ENCODE measurements at regions not wholly inside any gene's neighbourhood (a gene's known extent, or its start where the extent isn't known, plus 50 kb on each side); places are given as distances from the start of the nearest gene placed in this dataset.

- intact Hi-C loops (cut with micrococcal nuclease) = no loop called here
- H3K4me3 Mint-ChIP-seq = no peak overlapping the region
- H3K27ac Mint-ChIP-seq = no peak overlapping the region
- ChIA-PET POLR2A (no interaction called here), CTCF (no interaction called here)
- no peaks in the 10 kb centered on the region for H3K27me3 Mint-ChIP-seq
- no peaks in the 10 kb centered on the region for H3K9me3 Mint-ChIP-seq
- H3K36me3 Mint-ChIP-seq = no peaks in the 10 kb centered on the region
- no peaks in the 10 kb centered on the region for H3K4me1 Mint-ChIP-seq (ENCODE audit: low read depth)
- DNase-seq = no peak
Observed at GRCh38 chr5:101424530-101425175, 521.6 kb upstream of the ST8SIA4 start.

- Mint-ChIP-seq H3K36me3 (no peaks in the 10 kb centered on the region), H3K4me1 (ENCODE audit: low read depth) (no peaks in the 10 kb centered on the region), H3K27ac (no peak overlapping the region), H3K27me3 (no peaks in the 10 kb centered on the region), H3K9me3 (no peaks in the 10 kb centered on the region), H3K4me3 (no peak overlapping the region)
- intact Hi-C loops (cut with micrococcal nuclease) = no loop called here
- CTCF ChIA-PET = no interaction called here
- no peak for DNase-seq
- POLR2A ChIA-PET = no interaction called here
Observed at GRCh38 chr5:101418713-101419118, 515.6 kb upstream of the ST8SIA4 start.

DNA sequence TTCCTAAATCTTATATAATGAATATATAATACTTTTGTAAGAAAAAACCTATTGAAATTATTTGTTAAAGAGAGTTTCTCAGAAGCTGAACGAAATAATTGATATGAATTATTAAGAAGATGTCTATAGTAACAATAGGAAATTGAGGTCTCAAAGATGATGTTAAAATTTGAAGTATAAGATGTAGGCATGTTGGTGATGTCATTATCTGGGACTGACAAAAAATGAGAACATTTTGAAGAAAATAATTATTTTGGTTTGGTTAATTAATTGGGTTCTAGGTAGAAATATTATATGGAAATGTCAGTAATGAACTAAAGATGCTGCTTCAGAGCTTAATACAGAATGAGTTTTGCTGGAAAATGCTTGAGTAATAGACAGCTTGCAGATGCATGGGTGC, 501.4 kb upstream of the ST8SIA4 start:
- no peaks in the 10 kb centered on the region for H3K36me3 Mint-ChIP-seq
- intact Hi-C loops (cut with micrococcal nuclease) = no loop called here
- H3K27me3 Mint-ChIP-seq = no peaks in the 10 kb centered on the region

DNA sequence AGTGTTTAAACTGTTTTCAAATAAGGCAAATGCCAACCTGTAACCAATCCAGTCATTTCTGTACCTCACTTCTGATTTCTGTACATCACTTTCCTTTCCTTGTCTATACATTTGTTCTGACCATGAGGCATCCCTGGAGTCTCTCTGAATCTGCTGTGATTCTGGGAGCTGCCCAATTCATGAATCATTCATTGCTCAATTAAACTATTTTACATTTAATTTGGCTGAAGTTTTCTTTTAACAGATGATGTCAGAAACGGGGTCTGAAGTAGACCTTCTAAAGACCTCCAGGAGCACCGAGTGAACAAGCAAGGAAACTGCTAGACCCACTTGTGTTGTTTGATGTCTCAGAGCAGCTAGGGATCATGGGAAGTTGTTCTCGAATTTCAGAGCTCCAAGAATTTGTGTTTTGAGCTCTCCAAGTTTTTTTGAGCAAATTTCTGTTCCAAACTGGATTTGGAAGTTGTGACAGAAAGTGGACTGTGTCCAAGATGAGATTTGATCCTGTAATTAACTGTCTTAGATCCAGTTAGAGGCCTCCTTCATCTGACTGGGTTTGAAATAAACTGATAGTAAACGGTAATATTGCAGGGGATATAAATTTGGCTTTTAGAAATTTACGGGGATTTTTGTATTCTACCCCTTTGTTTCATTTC, 490.8 kb upstream of the ST8SIA4 start:
- H3K4me3 Mint-ChIP-seq = no peak overlapping the region
- intact Hi-C loops (cut with micrococcal nuclease) = loop anchor here (5.0 kb wide), 1 partner anchor 962 kb away; no protein-coding TSS in a partner anchor
- CTCF ChIA-PET = interaction anchor here (1.0 kb wide), 1 partner anchor 963 kb away, joined by 3 read pairs; no protein-coding TSS in a partner anchor
- H3K36me3 Mint-ChIP-seq = no peaks in the 10 kb centered on the region
- DNase-seq = no peak
- no peaks in the 10 kb centered on the region for H3K27me3 Mint-ChIP-seq
- H3K4me1 Mint-ChIP-seq (ENCODE audit: low read depth) = no peaks in the 10 kb centered on the region
- POLR2A ChIA-PET = no interaction called here
- no peak overlapping the region for H3K27ac Mint-ChIP-seq
- no peaks in the 10 kb centered on the region for H3K9me3 Mint-ChIP-seq

More for the DNA sequence above, 501.4 kb upstream of the ST8SIA4 start:
- no peak for DNase-seq
- Mint-ChIP-seq H3K4me1 (ENCODE audit: low read depth) (no peaks in the 10 kb centered on the region), H3K27ac (no peak overlapping the region), H3K9me3 (no peaks in the 10 kb centered on the region), H3K4me3 (no peak overlapping the region)
- CTCF ChIA-PET = no interaction called here
- POLR2A ChIA-PET = no interaction called here

DNA sequence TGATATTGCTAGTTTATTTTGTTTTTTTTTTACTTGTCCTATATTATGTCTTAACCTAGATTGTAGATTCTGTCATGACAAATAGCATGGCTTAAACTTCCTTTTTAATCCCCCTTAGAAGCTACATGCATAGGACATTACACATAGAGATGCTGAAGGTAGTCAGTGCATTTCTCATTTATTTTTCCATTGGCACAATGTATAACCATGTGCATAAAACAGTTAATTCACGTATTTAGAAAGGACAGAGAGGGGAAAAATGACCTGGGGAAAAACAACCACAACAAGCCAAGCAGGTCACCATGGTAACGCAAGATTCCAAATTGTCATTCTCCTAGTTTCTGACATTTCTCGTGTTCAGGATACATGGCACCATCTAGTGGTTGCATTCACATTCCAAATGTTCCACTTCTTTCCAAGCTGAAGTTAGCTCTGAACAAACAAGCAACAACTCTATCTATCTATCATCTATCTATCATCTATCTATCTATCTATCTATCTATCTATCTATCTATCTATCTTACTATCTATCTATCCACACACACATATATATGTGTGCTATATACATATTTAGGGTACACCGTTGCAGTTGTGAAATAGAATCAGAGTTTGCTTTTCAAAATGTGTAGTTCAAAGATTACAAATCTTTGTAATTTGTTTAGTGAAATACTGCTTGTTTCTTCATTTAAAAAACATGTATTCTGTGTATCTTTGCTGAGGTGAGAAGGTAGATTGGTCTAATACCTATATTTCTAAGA, 487.2 kb upstream of the ST8SIA4 start:
- Mint-ChIP-seq H3K27ac (no peak overlapping the region), H3K27me3 (no peaks in the 10 kb centered on the region), H3K36me3 (no peaks in the 10 kb centered on the region), H3K4me1 (ENCODE audit: low read depth) (no peaks in the 10 kb centered on the region), H3K9me3 (no peaks in the 10 kb centered on the region), H3K4me3 (no peak overlapping the region)
- no peak for DNase-seq
- CTCF ChIA-PET = interaction anchor here (0.6 to 2.3 kb wide), 11 partner anchors 9 to 1573 kb away, joined by 3 to 11 read pairs (median 3); no protein-coding TSS in a partner anchor
- intact Hi-C loops (cut with micrococcal nuclease) = loop anchor here (1.0 to 5.0 kb wide), 3 partner anchors 767 to 958 kb away; no protein-coding TSS in a partner anchor
- POLR2A ChIA-PET = no interaction called here

- H3K4me3 Mint-ChIP-seq = no peak overlapping the region
- ChIA-PET CTCF (no interaction called here), POLR2A (no interaction called here)
- intact Hi-C loops (cut with micrococcal nuclease) = no loop called here
- no peaks in the 10 kb centered on the region for H3K9me3 Mint-ChIP-seq
- H3K27ac Mint-ChIP-seq = no peak overlapping the region
- DNase-seq = no peak
- H3K36me3 Mint-ChIP-seq = no peaks in the 10 kb centered on the region
- H3K27me3 Mint-ChIP-seq = no peaks in the 10 kb centered on the region
- H3K4me1 Mint-ChIP-seq (ENCODE audit: low read depth) = no peaks in the 10 kb centered on the region
Observed at GRCh38 chr5:101385276-101385675, 482.2 kb upstream of the ST8SIA4 start.

- no peaks in the 10 kb centered on the region for H3K4me1 Mint-ChIP-seq (ENCODE audit: low read depth)
- CTCF ChIA-PET = no interaction called here
- no peaks in the 10 kb centered on the region for H3K36me3 Mint-ChIP-seq
Observed at GRCh38 chr5:101370181-101370580, 467.1 kb upstream of the ST8SIA4 start.

GRCh38 chr5:101364469-101364868, 461.4 kb upstream of the ST8SIA4 start:
- CTCF ChIA-PET = no interaction called here
- H3K36me3 Mint-ChIP-seq = no peaks in the 10 kb centered on the region
- H3K4me1 Mint-ChIP-seq (ENCODE audit: low read depth) = no peaks in the 10 kb centered on the region
- no peaks in the 10 kb centered on the region for H3K27me3 Mint-ChIP-seq
- no peak overlapping the region for H3K27ac Mint-ChIP-seq
- POLR2A ChIA-PET = no interaction called here
- DNase-seq = no peak
- H3K9me3 Mint-ChIP-seq = no peaks in the 10 kb centered on the region
- no peak overlapping the region for H3K4me3 Mint-ChIP-seq
- intact Hi-C loops (cut with micrococcal nuclease) = no loop called here

More at GRCh38 chr5:101370181-101370580, 467.1 kb upstream of the ST8SIA4 start:
- Mint-ChIP-seq H3K27ac (no peak overlapping the region), H3K27me3 (no peaks in the 10 kb centered on the region), H3K4me3 (no peak overlapping the region), H3K9me3 (no peaks in the 10 kb centered on the region)
- intact Hi-C loops (cut with micrococcal nuclease) = no loop called here
- no peak for DNase-seq
- POLR2A ChIA-PET = no interaction called here

- CTCF ChIA-PET = interaction anchor here (1.1 kb wide), 1 partner anchor 11 kb away, joined by 3 read pairs; no protein-coding TSS in a partner anchor
- POLR2A ChIA-PET = no interaction called here
- intact Hi-C loops (cut with micrococcal nuclease) = no loop called here
- DNase-seq = no peak
- H3K36me3 Mint-ChIP-seq = no peaks in the 10 kb centered on the region
- no peak overlapping the region for H3K27ac Mint-ChIP-seq
- H3K27me3 Mint-ChIP-seq = no peaks in the 10 kb centered on the region
- H3K9me3 Mint-ChIP-seq = no peaks in the 10 kb centered on the region
- H3K4me3 Mint-ChIP-seq = no peak overlapping the region
- no peaks in the 10 kb centered on the region for H3K4me1 Mint-ChIP-seq (ENCODE audit: low read depth)
Observed at GRCh38 chr5:101362067-101362466, 459.0 kb upstream of the ST8SIA4 start.

GRCh38 chr5:101346906-101347305, 443.8 kb upstream of the ST8SIA4 start:
- Mint-ChIP-seq H3K27ac (no peak overlapping the region), H3K4me1 (ENCODE audit: low read depth) (no peaks in the 10 kb centered on the region), H3K9me3 (peaks cover 8% of the 10 kb centered on the region), H3K27me3 (no peaks in the 10 kb centered on the region), H3K36me3 (no peaks in the 10 kb centered on the region), H3K4me3 (no peak overlapping the region)
- ChIA-PET POLR2A (no interaction called here), CTCF (no interaction called here)
- no peak for DNase-seq
- intact Hi-C loops (cut with micrococcal nuclease) = no loop called here

GRCh38 chr5:101346447-101346846, 443.4 kb upstream of the ST8SIA4 start:
- CTCF ChIA-PET = no interaction called here
- intact Hi-C loops (cut with micrococcal nuclease) = no loop called here

GRCh38 chr5:101338226-101338625, 435.1 kb upstream of the ST8SIA4 start:
- ChIA-PET POLR2A (no interaction called here), CTCF (no interaction called here)
- H3K9me3 Mint-ChIP-seq = no peaks in the 10 kb centered on the region
- H3K27ac Mint-ChIP-seq = no peak overlapping the region
- H3K4me1 Mint-ChIP-seq (ENCODE audit: low read depth) = no peaks in the 10 kb centered on the region
- H3K4me3 Mint-ChIP-seq = no peak overlapping the region
- H3K27me3 Mint-ChIP-seq = no peaks in the 10 kb centered on the region
- intact Hi-C loops (cut with micrococcal nuclease) = no loop called here
- no peak for DNase-seq
- H3K36me3 Mint-ChIP-seq = no peaks in the 10 kb centered on the region

More at GRCh38 chr5:101346447-101346846, 443.4 kb upstream of the ST8SIA4 start:
- Mint-ChIP-seq H3K9me3 (peaks cover 8% of the 10 kb centered on the region), H3K27me3 (no peaks in the 10 kb centered on the region), H3K36me3 (no peaks in the 10 kb centered on the region), H3K27ac (no peak overlapping the region), H3K4me3 (no peak overlapping the region), H3K4me1 (ENCODE audit: low read depth) (no peaks in the 10 kb centered on the region)
- no peak for DNase-seq
- POLR2A ChIA-PET = no interaction called here

All from activated CD4-positive, alpha-beta memory T cell treated with anti-CD3 and anti-CD28 coated beads for 36 hours (primary cell).